GM19455 (cell line): ENCODE measurements at regions not wholly inside any gene's neighbourhood (a gene's known extent, or its start where the extent isn't known, plus 50 kb on each side); places are given as distances from the start of the nearest gene placed in this dataset.
"Not testable (repeated sequence)": the region's sequence is repeated elsewhere in the genome, so short reads cannot be mapped to it uniquely, and the experiment has no call there.

Experiments used
- ATAC-seq: cut with Tn5 transposase; IDR thresholded peaks from one replicate; pipeline ENCODE4 v1.9.1; 2021; ENCODE audit not compliant: unreplicated experiment

- no peak for ATAC-seq
Measured at GRCh38 chr2:20499387-20499786, 52.5 kb downstream of the RHOB start.

GRCh38 chr2:20501974-20502373 lies 55.1 kb downstream of the RHOB start:
- ATAC-seq: no peak

GRCh38 chr2:20502496-20502895 lies 55.6 kb downstream of the RHOB start:
- not testable (repeated sequence) for ATAC-seq

- ATAC-seq: no peak
Measured at GRCh38 chr2:20504174-20504573, 57.3 kb downstream of the RHOB start.

GRCh38 chr2:20506201-20506685 lies 59.4 kb downstream of the RHOB start:
- no peak for ATAC-seq

GRCh38 chr2:20507166-20507692 lies 60.4 kb downstream of the RHOB start:
- peak; percentile 96 for ATAC-seq

- no peak for ATAC-seq
Measured at GRCh38 chr2:20507711-20508110, 60.8 kb downstream of the RHOB start.

- ATAC-seq: no peak
Measured at GRCh38 chr2:20509301-20509769, 62.5 kb downstream of the RHOB start.

- ATAC-seq: no peak
Measured at GRCh38 chr2:20509770-20510490, 63.1 kb downstream of the RHOB start.

GRCh38 chr2:20511130-20511529 lies 64.3 kb downstream of the RHOB start:
- no peak for ATAC-seq

- ATAC-seq: no peak
Measured at GRCh38 chr2:20512061-20512605, 65.3 kb downstream of the RHOB start.

- ATAC-seq: no peak
Measured at GRCh38 chr2:20513946-20514345, 67.1 kb downstream of the RHOB start.

- ATAC-seq: no peak
Measured at GRCh38 chr2:20514596-20515269, 67.9 kb downstream of the RHOB start.

- no peak for ATAC-seq
Measured at GRCh38 chr2:20515290-20516220, 68.7 kb downstream of the RHOB start.

GRCh38 chr2:20516291-20516645 lies 69.4 kb downstream of the RHOB start:
- ATAC-seq: no peak

GRCh38 chr2:20516646-20517341 lies 69.9 kb downstream of the RHOB start:
- peak; percentile 91 for ATAC-seq

GRCh38 chr2:20519309-20519708 lies 72.4 kb downstream of the RHOB start:
- ATAC-seq: no peak

- ATAC-seq: no peak
Measured at GRCh38 chr2:20520128-20520527, 73.3 kb downstream of the RHOB start.

GRCh38 chr2:20521193-20521592 lies 74.3 kb downstream of the RHOB start:
- ATAC-seq: no peak

GRCh38 chr2:20521682-20522189 lies 74.9 kb downstream of the RHOB start:
- no peak for ATAC-seq
